ENCODE measurements at regions not wholly inside any gene's neighbourhood (a gene's known extent, or its start where the extent isn't known, plus 50 kb on each side); places are given as distances from the start of the nearest gene placed in this dataset.
"Not testable (repeated sequence)": the region's sequence is repeated elsewhere in the genome, so short reads cannot be mapped to it uniquely, and the experiment has no call there.

DNA sequence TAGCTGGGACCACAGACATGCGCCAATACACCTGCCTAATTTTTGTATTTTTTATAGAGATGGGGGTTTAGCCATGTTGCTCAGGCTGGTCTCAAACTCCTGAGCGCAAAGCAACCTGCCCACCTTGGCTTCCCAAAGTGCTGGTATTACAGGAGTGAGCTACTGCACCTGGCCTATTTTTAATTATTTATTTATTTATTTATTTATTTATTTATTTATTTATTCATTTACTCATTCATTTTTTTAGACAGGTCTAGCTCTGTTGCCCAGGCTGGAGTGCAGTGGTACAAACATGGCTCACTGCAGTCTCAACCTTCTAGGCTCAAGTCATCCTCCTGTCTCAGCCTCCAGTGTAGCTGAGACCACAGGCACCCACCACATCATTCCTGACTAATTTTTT is 434.3 kb downstream of the DOK5 start:
- no peak for DNase-seq

DNA sequence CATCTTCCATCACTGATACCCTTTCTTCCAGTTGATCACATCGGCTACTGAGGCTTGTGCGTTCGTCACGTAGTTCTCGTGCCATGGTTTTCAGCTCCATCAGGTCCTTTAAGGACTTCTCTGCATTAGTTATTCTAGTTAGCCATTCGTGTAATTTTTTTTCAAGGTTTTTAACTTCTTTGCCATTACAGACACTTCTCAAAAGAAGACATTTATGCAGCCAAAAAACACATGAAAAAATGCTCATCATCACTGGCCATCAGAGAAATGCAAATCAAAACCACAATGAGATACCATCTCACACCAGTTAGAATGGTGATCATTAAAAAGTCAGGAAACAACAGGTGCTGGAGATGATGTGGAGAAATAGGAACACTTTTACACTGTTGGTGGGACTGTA is 430.7 kb downstream of the DOK5 start:
- not testable (repeated sequence) for DNase-seq

DNA sequence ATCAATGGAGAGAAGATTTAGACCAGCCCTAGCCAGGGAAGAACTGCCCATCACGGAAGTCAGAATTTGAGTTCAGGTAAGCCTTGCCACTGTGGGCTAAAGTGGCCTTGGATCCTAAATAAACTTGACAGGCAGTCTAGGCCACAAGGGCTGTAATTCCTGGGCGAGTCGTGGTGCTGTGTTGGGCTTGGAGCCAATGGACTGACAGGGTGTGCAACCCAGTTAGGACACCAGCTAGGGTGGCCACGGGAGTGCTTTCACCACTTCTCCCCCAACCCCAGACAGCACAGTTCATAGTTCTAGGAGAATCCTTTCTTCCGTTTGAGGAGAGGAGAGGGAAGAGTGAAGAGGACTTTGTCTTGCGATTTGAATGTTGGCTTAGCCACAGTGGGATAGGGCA is 422.4 kb downstream of the DOK5 start:
- no peak for DNase-seq

DNA sequence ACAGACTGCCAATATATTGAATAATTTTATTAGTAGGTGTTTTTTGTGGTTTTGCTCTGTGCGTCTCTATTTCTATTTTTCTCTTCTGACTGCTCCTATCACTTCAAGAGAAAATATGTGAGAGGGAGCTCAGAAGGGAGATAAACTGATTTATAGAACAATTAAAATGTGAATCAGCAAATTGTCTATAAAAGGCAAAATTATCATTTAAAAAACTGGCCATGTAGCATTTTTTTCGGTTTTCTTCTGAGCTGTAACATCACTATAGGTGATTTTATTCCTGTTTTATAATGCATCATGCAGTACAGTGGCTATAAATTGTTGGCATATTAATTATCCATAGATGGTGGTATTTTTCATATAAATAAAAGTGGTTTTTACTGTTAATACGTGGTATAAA is 416.5 kb downstream of the DOK5 start:
- no peak for DNase-seq

DNA sequence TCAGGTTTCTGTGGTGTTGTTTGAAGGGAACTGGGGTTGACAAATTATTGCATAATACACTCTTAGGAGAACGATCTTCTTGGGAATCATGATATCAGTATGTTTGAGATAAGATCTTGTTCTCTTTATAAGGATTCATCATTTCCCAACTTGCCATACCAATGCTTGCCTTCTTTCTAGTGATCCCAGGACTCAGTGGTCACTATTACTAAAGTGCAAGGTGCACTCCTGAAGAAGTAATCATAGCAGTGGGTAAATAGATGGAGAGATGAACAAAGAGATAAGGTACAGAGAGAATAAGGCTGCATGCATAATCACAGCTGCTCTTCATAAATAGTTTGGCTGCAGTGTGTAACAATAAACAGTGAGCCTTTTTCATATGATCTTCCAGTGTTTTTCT is 404.0 kb downstream of the DOK5 start:
- no peak for DNase-seq

DNA sequence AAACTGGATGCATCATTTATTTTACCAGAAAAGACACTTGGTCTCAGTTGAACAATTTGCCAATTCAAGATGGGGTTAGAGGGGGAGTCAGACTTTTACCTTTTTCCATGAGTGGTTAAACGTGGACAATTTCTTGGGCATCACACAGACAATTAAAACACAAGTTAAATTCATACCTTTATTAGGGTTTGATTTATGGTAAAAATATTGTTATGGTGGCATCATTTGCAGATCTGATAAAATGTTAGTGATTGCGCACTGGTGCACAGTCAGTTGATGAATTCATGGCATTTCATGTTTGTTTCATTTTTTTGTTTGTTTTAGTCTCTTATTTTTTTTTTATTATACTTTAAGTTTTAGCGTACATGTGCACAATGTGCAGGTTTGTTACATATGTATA is 399.9 kb downstream of the DOK5 start:
- no peak for DNase-seq

DNA sequence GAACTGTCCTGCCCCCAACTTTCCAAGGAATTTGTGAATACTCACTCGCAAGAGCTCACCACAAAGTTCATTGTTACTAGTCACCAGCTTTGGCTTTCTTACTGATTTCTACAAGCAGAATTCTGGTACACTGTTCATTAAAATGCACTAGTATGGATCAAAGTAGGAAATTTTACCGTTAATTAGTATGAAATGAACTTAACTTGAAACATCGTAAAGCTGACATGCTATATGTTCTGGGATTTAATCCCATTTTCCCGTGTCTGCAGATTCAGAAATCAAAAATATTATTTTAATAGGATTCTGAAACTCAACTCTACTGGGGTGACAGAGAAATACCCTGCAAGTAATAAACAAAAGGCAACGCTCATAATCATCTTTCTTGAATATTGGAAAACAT is 399.3 kb downstream of the DOK5 start:
- DNase-seq, result no peak

DNA sequence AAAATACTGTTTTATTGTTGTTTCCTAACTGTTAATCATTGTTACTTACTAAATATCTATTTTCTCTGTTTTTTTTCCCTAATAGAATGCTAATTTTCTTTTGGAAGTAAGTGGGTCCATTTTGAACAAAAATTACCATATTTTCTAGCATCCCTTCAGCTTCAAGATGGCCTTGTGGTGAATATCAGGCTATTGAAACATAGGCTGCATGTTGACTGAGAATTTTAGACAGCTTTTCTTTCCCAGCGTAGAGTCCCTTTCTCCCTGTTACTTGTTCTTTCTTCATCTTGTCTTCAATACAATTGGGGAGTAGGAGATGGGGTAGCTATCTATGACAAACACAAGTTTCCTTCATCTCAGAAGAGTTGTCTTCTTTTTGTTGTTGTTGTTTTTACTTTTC is 397.0 kb downstream of the DOK5 start:
- DNase-seq, result no peak

DNA sequence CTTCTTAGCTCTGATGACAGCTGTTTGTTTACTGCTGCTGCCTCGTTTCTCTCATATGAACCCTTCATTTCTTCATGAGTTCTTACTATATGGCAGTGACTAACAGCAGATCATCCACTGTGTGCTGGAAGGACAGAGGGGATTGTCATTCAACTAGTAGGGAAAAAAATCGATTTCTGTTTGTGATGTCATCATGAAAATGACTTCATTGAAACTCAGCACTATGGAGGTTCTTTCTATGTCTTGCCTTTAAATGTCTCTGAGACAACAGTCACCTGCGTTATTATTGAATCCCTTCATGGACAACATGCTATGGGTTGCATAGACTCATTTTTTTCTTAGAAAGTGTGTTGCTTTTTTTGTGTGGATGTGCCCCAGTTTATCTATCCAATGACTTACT is 394.4 kb downstream of the DOK5 start:
- no peak for DNase-seq

DNA sequence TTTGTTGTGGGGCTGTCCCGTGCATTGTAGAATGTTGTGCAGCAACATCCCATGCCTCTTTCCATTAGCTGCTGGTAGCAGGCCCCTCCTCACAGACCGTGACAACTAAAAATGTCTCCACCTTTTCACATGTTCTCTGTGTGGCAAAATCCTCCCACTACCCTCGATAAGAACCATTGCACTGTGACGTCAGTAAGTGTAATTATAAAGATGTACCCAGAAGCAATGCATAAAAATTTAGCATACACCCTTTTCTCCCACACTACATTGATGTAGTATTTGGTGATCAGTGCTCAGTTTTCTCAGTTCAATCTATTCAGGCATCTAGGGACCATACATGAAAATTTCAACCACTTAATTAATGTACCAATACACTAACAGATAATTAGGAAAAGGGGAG is 389.9 kb downstream of the DOK5 start:
- no peak for DNase-seq

DNA sequence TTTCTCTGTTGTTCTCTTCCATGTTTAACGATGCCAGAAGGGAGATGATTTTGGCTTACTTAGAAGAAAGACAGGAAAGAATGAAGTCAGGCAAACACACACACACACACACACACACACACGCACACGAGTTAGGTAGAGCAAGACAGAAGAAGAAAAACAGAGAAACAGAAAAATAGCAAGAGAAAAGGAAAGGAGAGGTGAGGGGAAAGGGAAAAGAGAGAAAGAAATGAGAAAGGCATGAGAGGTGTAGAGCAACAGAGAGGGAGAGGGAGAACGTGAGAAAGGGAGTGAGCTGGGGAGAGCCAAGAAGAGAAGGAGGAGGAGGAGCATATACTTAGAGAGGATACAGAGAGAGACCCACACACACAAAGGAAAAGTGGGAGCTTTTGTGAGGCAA is 385.3 kb downstream of the DOK5 start:
- DNase-seq, result no peak

DNA sequence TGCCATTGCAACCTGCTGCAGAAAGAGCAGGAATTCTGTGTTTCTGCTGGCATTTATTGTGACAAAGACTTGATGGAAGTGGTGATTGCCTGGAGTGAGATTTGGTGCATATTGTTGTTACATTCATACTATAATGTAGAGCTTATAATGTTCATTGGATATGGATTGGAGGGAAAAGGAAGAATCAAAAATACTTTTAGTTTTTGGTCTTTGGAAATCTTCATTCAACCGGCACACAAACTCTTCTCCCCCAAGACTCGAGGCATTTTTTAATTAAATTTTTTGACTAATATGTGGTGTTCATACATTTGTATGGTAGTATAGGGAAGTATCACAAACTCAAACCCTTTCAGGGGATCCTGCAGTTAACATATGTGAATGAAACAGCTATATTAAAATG is 380.8 kb downstream of the DOK5 start:
- no peak for DNase-seq

DNA sequence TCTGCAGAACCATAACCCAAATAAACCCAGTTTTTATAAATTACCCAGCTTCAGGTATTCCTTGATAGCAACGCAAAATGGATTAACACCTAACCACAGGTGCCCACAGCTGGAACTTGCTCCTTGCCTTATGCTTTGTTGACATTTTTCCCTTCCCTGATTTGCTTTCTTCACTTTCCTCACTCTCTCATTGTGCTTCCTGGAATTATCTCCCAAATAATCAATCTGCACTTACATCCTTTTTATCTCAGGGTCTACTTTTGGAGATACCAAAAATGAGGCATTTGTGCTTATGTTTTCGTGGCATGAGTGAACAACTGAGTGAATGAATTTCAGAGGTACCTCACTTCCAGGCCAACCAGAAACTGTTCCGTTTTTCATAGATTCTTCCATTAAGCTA is 374.3 kb downstream of the DOK5 start:
- no peak for DNase-seq

DNA sequence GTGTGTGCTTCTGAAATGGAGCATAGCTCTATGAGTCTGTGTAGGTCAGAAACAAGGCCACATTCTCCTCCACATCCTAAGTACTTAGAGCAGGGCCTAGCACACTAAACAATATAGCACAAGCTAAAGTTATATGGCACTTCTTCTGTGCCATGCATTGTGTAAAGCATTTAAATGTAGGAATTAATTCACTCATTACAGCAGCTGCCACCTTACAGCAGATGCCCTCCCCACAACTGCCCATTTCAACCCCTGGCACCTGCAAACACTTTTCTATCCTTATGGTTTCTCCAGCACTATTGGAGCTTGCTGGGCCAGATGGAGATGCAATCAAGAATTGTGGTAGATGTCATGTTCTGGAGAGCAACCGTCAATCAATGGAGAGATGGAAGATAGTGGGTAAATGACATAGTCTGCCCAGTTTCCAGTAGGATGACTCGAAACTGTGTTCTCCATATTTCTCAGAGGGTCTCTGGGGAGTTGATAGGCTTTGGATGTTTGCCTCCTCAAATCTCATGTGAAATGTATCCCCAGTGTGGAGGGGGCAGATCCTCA is 373.7 kb downstream of the DOK5 start:
- no peak for DNase-seq

DNA sequence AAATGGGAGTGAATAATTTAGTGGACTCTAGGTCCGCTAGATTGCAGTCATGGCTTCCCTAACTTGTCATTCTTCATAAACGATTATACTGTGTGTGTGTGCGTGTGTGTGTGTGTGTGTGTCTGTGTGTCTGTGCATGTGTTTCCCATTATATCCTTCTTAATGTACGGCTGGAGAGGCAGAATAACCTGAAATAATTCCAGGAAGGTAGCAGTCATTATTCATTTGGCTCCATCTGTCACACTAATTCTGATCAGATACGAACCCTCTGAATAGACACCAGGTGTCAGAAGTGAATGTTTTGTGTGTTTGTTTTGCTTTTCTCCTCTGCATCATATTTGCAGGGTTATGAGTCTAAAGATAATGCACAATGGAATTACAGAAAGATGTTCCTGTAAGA is 372.9 kb downstream of the DOK5 start:
- no peak for DNase-seq

DNA sequence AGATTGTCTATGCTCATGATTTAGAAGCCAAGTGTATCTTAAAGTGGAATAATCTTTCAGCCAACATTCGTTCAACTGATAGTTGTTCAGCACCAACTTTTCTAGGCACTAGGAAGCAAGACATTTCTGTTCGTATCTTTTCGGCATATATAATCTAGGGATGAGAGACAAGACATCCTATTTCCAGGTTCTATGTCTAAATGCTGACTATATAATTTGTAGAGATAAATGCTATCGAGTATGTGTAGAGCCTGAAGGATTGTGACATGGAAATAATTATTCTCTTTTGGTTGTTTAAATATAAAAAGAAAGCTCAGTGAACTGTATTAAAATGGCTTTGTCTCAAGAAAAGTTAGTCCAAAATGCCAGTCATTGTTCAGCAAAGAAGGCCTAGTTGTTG is 371.6 kb downstream of the DOK5 start:
- DNase-seq, result no peak

DNA sequence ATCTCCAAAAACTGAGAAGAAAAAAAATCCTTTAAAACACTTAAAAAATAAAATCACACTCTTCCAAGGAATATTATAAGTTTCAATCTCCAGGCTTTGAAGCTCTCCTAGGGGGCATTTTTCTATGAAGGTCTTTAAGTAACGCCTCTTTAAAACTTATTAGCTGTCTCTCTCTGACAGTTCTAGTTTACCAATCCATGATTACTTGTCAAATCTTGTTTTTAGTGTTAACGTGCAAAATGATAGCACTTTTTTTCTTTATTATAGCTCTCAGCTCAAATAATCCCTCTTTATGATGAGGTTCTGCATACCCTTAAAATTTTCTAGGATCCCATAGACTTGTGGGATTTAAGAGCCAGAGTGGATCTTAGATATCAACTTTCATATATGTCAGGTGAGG is 369.0 kb downstream of the DOK5 start:
- no peak for DNase-seq

DNA sequence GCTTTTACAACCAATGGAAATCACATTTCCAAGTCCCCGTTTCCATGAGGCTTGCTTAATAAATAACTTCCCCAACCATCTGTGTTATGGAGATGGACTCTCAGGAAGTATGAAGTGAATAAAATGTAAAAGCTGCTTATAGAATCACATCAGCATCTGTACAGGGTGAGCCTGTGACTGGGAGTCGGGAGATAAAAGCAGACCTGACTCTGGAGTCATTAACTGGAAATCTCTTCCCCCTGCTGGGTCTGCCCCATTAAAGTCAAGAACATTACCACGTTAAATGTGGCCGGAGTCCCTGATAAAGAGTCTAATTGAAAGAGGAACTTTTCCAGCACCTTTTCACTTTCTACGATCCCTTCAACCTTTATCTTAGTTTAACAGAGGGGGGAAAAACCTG is 368.5 kb downstream of the DOK5 start:
- DNase-seq, result no peak

DNA sequence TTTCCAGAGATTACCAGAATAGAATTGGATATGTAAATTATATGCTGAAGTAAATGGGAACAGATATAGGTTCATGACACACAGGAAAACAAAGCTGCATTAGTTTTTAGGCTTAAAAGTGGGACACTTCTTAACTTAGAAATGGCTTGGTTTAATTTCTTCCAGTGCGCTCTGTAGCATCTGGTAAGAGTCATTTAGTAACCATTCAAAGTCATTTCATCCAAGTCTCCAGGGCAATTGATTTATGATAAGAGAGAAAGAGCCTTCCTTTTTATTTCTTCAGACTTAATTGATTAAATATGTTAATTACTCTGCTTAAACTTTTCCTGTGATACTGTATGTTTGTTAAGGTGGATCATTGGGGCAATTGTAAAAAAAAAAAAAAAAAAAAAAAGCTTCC is 368.0 kb downstream of the DOK5 start:
- DNase-seq, result no peak

DNA sequence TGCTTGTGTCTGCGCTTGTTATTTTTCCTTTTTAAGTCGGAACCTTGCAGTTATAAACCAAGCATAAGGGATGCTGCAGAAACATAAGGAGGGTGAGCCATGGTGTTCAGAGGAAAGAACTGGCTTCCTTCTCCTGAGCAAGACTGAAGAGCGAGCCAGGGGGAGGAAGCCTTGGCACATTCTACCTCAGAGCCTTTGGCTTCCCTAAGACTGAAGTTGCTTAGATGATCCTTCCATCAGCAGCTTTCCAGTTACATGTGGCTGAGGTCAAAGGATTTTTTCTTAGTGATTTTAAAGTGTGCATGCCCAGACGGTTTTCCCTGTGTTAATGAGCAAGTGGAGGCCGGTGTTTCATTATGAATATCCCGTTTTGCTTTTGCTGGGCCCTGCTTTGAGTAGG is 363.8 kb downstream of the DOK5 start:
- DNase-seq, result no peak

DNA sequence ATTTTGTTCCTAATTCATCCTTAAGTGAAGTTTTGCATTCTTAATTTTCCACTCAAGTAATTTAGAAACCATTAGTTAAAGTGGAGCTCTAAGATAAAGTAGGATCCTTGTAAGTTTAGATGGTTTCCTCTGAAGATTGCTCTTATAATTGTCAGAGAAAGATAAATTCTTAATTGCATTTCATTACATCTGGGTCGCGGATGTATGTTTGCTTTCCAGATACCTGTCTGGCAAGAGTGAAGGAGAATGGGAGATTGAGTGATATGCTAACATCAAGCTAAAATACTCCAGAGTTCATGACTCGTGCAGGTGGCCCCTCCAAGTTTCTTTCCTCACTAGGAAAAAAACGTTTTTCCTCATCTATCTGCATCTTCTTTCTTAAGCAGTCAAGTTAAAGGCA is 361.8 kb downstream of the DOK5 start:
- no peak for DNase-seq

DNA sequence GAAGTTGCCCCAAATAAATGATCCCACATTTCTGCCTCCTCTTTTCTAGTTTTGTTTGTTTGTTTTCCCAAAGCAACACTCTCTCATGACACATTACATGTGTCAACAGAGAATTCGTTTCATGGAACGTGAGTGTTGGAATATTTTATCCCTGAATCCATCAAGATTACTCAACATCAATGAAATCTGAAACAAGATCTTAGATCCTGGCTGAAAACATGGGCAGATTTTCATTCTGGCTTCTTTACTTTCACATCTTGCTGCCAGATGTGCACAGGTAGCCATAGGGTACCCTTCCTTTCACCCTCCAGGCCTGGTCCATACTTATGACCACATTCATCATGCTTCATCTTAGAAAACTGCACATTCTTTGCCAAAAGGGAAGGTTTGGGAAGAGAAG is 347.0 kb downstream of the DOK5 start:
- DNase-seq, result no peak

DNA sequence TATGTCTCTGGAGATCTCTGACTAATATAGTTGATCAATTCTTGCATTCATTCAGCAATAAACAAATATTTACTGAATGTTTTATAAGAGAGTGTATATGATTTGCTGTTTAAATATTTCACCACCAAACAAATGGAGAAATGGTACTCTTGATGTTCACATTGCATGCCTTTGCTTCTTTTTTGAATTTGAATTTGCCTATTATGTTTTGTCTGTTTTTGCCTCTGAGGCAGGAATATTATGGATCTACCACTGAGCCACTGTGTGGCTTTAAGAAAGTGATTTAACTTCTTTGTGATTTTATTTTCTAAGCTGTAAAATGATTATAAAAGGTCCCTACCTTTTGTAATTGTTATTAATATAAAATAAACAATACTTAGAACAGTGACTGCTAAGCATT is 345.0 kb downstream of the DOK5 start:
- DNase-seq, result no peak

DNA sequence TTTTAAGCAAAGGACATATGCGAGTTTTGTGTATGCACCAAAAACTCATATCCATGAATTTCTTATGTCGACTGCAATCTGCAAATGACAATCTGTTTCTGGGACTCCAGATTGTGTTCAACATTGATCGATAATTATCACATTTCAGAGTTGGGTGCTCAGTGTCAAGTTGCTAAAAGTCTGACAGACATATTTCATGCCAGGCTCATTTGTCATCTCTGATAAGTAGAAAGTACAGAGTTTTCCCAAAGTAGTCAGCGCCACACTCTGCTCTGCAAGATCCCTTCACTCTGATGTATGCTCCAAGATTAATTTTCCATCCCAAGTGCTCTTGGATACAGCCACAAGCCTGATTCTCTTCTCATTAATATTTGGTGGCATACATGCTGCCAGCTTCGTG is 331.1 kb downstream of the DOK5 start:
- DNase-seq, result no peak

DNA sequence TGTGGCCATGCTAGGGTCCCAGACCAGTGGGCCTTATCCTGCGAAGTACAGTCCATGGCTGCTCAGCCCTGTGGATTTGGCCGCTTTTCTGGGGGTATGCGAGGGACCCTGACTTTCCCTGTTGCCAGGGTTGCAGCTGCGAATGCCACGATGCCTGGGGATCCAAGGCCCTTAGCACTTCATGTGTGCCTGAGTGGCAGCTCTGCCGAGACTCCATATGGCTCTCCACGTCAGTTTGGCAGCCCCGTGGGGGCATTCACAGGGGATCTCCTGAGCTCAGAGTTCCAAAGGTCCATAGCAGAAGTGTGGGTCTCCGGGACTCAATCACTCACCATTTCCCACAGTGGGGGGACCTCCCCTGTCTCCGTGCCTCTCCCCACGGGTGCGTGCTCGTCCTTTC is 319.5 kb downstream of the DOK5 start:
- DNase-seq, result no peak

DNA sequence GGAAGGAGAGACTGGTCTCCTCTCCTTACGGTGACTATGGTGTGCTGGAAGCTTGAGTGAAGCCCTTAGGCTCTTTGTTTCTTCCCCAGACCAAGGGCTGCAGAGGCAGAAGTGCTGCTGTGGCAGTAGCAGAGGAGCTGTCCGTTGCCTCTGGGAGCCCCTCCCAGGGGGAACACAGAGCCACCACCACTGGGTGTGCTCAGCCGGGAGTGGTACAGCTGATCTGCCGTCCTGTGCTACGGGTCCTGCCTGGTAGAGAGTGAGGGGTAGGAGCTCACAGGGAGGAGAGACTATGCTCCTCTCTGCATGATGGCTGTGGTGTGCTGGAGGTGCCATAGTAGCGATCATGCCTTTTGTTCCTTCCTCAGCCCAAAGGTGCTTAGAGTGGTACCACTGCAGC is 318.7 kb downstream of the DOK5 start:
- DNase-seq, result no peak

All from NCI-H446 (cell line).